CD14-positive monocyte (primary cell): ENCODE measurements at regions not wholly inside any gene's neighbourhood (a gene's known extent, or its start where the extent isn't known, plus 50 kb on each side); places are given as distances from the start of the nearest gene placed in this dataset.

Source experiments
- DNase-seq, 3 donors: peaks; one replicate each; pipeline ENCODE4 v3.0.0-alpha.2; 2011 to 2022
- H2AFZ ChIP-seq: 2 replicates; pipeline ENCODE4 v1.6.0; 2012; ENCODE audit warnings: mild to moderate bottlenecking, low read depth, low read length, inconsistent platforms; ENCODE audit not compliant: insufficient read depth, poor library complexity, severe bottlenecking
- H3K27ac ChIP-seq, 2 donors: 1 replicate in 1 of 2; 2 replicates in 1 of 2; pipeline ENCODE4 v1.5.1; 2012 to 2013; ENCODE audit warnings: low read length in 2 of 2, control low read depth in 1 of 2, inconsistent platforms in 1 of 2, low read depth in 1 of 2, mild to moderate bottlenecking in 1 of 2
- H3K27me3 ChIP-seq, 2 donors: one replicate each; pipeline versions ENCODE4 v1.6.0 to v1.6.1; 2011 to 2013; ENCODE audit warnings: low read length in 2 of 2; ENCODE audit not compliant: control insufficient read depth in 2 of 2, insufficient read depth in 2 of 2
- H3K36me3 ChIP-seq, 2 donors: replicated peaks in 1 of 2; 1 replicate in 1 of 2; 2 replicates in 1 of 2; pipeline versions ENCODE4 v1.5.1 to v1.6.1; 2012 to 2013; ENCODE audit warnings: low read length in 2 of 2, control low read depth in 1 of 2, inconsistent platforms in 1 of 2, mild to moderate bottlenecking in 1 of 2; ENCODE audit not compliant: insufficient read depth in 2 of 2, control insufficient read depth in 1 of 2
- H3K4me1 ChIP-seq, 2 donors: 1 replicate in 1 of 2; 2 replicates in 1 of 2; pipeline versions ENCODE4 v1.5.1 to v1.6.1; 2012 to 2013; ENCODE audit warnings: low read length in 2 of 2, control low read depth in 1 of 2, inconsistent platforms in 1 of 2, mild to moderate bottlenecking in 1 of 2, moderate library complexity in 1 of 2; ENCODE audit not compliant: insufficient read depth in 2 of 2, control insufficient read depth in 1 of 2
- H3K4me2 ChIP-seq: replicated peaks from 2 replicates; pipeline ENCODE3; 2012; ENCODE audit warnings: low read length, moderate library complexity, mild to moderate bottlenecking; ENCODE audit not compliant: poor library complexity, severe bottlenecking; ENCODE audit errors: extremely low read depth
- H3K4me3 ChIP-seq, 3 experiments: fragments of 200-600 bp in 1 of 3; sonication (generic) in 1 of 3; replicated peaks in 1 of 3; 1 replicate in 2 of 3; 2 replicates in 1 of 3; pipeline ENCODE4 v1.5.1; 2011 to 2013; ENCODE audit warnings: low read length in 3 of 3, mild to moderate bottlenecking in 3 of 3, control low read depth in 2 of 3, low read depth in 2 of 3, inconsistent platforms in 1 of 3, moderate library complexity in 1 of 3
- H3K79me2 ChIP-seq: 2 replicates; pipeline ENCODE4 v1.6.0; 2012; ENCODE audit warnings: mild to moderate bottlenecking, control low read depth, inconsistent platforms, low read length, moderate library complexity; ENCODE audit not compliant: insufficient read depth
- H3K9ac ChIP-seq: 2 replicates; pipeline ENCODE4 v1.6.0; 2017; ENCODE audit warnings: low read length, mild to moderate bottlenecking; ENCODE audit not compliant: insufficient read depth, poor library complexity, severe bottlenecking
- H3K9me3 ChIP-seq, 2 donors: replicated peaks in 1 of 2; 1 replicate in 1 of 2; 2 replicates in 1 of 2; pipeline versions ENCODE4 v1.5.1 to v1.6.1; 2012 to 2013; ENCODE audit warnings: low read length in 2 of 2, control low read depth in 1 of 2; ENCODE audit not compliant: control insufficient read depth in 1 of 2, insufficient read depth in 1 of 2
- H4K20me1 ChIP-seq: 2 replicates; pipeline ENCODE4 v1.6.0; 2012; ENCODE audit warnings: mild to moderate bottlenecking, low read length, control low read depth, moderate library complexity; ENCODE audit not compliant: insufficient read depth
- H3K27ac Mint-ChIP-seq, 7 donors: one replicate each; pipeline ENCODE4 v1.8.0; 2020; ENCODE audit warnings: mild to moderate bottlenecking in 7 of 7, mixed read lengths in 7 of 7, moderate library complexity in 6 of 7, inconsistent platforms in 2 of 7
- H3K27me3 Mint-ChIP-seq, 3 donors: one replicate each; pipeline ENCODE4 v1.8.0; 2021 to 2022; ENCODE audit warnings: low read depth in 3 of 3, mild to moderate bottlenecking in 3 of 3, mixed read lengths in 3 of 3, moderate library complexity in 3 of 3, inconsistent platforms in 1 of 3
- H3K36me3 Mint-ChIP-seq, 2 donors: one replicate each; pipeline ENCODE4 v1.8.0; 2020; ENCODE audit warnings: mixed read lengths in 2 of 2, inconsistent platforms in 1 of 2, mild to moderate bottlenecking in 1 of 2
- H3K4me1 Mint-ChIP-seq: one replicate; pipeline ENCODE4 v1.8.0; 2020; ENCODE audit warnings: mild to moderate bottlenecking, mixed read lengths
- H3K4me3 Mint-ChIP-seq, 2 donors: one replicate each; pipeline ENCODE4 v1.8.0; 2020; ENCODE audit warnings: mild to moderate bottlenecking in 2 of 2, mixed read lengths in 2 of 2, moderate library complexity in 1 of 2
- H3K9me3 Mint-ChIP-seq, 7 donors: one replicate each; pipeline ENCODE4 v1.8.0; 2020 to 2022; ENCODE audit warnings: mixed read lengths in 7 of 7, mild to moderate bottlenecking in 6 of 7, moderate library complexity in 6 of 7, inconsistent platforms in 2 of 7
- WGBS: methylation state at CpG from one replicate; pipeline ENCODE4 v1.1.5; 2013; ENCODE audit warnings: missing lambda C conversion rate; ENCODE audit not compliant: insufficient coverage; 5-methylcytosine and 5-hydroxymethylcytosine counted together
- intact Hi-C, 2 donors: fragments of 100-400 bp; cut with micrococcal nuclease; formaldehyde crosslinking; loops; one replicate each; pipeline versions ENCODE4 v1.15.0 to v1.15.1; 2023
- TF ChIP-seq, protein P1 (sequence below): fragments of 200-600 bp; IDR thresholded peaks from one replicate; pipeline ENCODE4 v1.8.0; 2022; ENCODE audit warnings: antibody characterized with exemption, mild to moderate bottlenecking

DNA sequence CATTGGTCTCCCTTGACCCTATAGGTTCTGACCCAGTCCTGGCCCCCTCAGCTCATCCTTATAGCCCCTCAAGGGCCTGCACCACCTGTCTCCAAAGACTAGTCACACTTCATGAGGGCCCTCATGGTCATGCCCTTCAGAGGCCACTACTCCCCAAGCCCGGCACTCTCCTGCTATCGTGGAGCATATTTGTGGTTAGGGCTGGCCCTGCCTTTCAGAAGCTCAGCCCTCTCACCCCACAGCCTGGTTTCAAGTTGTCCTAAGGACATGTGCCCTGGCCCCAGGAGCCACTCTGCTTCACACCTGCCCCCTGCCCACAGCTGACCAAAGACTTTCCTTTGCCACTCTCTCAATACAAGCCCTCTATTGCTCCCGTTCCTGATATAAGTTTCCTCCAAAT lies 60.3 kb upstream of the LBX1 start:
- peaks cover 74 to 99% of the 10 kb centered on the region in 2 donors for H3K27me3 ChIP-seq
- no peaks in the 10 kb centered on the region for H3K36me3 ChIP-seq
- H3K4me1 Mint-ChIP-seq: peaks cover 9% of the 10 kb centered on the region
- H3K4me3 ChIP-seq: no peak overlapping the region
- peak overlapping the region in 1 of 2 donors; percentile 67 for H3K4me3 Mint-ChIP-seq
- no peak overlapping the region for H3K4me2 ChIP-seq
- no peaks in the 10 kb centered on the region for H4K20me1 ChIP-seq
- peaks cover 0 to 13% (median 10%) of the 10 kb centered on the region in 7 donors for H3K9me3 Mint-ChIP-seq
- peaks cover 0 to 34% of the 10 kb centered on the region in 2 donors for H3K9me3 ChIP-seq
- WGBS: 87% methylated on average over 3 of the region's 3 CpGs
- H3K36me3 Mint-ChIP-seq: no peaks in the 10 kb centered on the region
- H3K4me1 ChIP-seq: peaks cover 3 to 16% of the 10 kb centered on the region in 2 donors
- no peak overlapping the region for H3K27ac Mint-ChIP-seq
- no peak overlapping the region for H3K27ac ChIP-seq
- intact Hi-C loops: no loop called here
- no peaks in the 10 kb centered on the region for H3K79me2 ChIP-seq
- no peak overlapping the region for H3K9ac ChIP-seq
- peaks cover 79 to 96% (median 96%) of the 10 kb centered on the region in 3 donors for H3K27me3 Mint-ChIP-seq
- H2AFZ ChIP-seq: no peak overlapping the region
- TF ChIP-seq, protein P1, sequence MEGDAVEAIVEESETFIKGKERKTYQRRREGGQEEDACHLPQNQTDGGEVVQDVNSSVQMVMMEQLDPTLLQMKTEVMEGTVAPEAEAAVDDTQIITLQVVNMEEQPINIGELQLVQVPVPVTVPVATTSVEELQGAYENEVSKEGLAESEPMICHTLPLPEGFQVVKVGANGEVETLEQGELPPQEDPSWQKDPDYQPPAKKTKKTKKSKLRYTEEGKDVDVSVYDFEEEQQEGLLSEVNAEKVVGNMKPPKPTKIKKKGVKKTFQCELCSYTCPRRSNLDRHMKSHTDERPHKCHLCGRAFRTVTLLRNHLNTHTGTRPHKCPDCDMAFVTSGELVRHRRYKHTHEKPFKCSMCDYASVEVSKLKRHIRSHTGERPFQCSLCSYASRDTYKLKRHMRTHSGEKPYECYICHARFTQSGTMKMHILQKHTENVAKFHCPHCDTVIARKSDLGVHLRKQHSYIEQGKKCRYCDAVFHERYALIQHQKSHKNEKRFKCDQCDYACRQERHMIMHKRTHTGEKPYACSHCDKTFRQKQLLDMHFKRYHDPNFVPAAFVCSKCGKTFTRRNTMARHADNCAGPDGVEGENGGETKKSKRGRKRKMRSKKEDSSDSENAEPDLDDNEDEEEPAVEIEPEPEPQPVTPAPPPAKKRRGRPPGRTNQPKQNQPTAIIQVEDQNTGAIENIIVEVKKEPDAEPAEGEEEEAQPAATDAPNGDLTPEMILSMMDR: no peak
- no peak for DNase-seq

DNA sequence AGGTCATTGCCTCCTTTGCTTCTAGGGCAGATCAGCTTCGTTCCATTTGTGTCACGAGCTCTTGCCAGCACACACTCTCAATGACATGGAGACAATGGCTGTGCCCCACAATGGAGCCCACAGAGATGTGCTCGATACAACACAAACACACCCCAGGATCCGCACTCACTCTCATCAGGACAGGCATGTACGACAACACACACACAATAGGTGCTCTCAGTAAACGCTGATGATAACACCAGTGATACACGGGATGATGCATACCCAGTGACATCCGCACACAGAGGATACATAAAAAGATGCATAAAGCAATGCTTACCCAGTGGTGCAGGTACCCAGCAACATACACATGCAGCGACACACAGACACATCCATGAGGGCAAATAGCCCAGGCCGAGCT lies 61.2 kb upstream of the LBX1 start:
- peaks cover 3 to 16% of the 10 kb centered on the region in 2 donors for H3K4me1 ChIP-seq
- no peak overlapping the region for H2AFZ ChIP-seq
- H3K9me3 Mint-ChIP-seq: peaks cover 0 to 10% (median 6%) of the 10 kb centered on the region in 7 donors
- no peak overlapping the region for H3K4me2 ChIP-seq
- no peaks in the 10 kb centered on the region for H3K36me3 Mint-ChIP-seq
- H3K9ac ChIP-seq: no peak overlapping the region
- no peak overlapping the region for H3K27ac Mint-ChIP-seq
- H3K4me1 Mint-ChIP-seq: peaks cover 9% of the 10 kb centered on the region
- no peaks in the 10 kb centered on the region for H3K36me3 ChIP-seq
- no peak overlapping the region for H3K27ac ChIP-seq
- 45% methylated on average over 10 of the region's 10 CpGs for WGBS
- DNase-seq: no peak
- H3K27me3 ChIP-seq: peaks cover 72 to 97% of the 10 kb centered on the region in 2 donors
- H3K27me3 Mint-ChIP-seq: peaks cover 79 to 96% (median 96%) of the 10 kb centered on the region in 3 donors
- H4K20me1 ChIP-seq: no peaks in the 10 kb centered on the region
- intact Hi-C loops: no loop called here
- TF ChIP-seq, protein P1: no peak
- H3K9me3 ChIP-seq: peaks cover 0 to 26% of the 10 kb centered on the region in 2 donors
- H3K79me2 ChIP-seq: no peaks in the 10 kb centered on the region
- peak overlapping the region in 1 of 2 donors; percentile 67 for H3K4me3 Mint-ChIP-seq
- no peak overlapping the region for H3K4me3 ChIP-seq
